Left ventricle myocardium superior (tissue), 1 donor: ENCODE measurements at regions not wholly inside any gene's neighbourhood (a gene's known extent, or its start where the extent isn't known, plus 50 kb on each side); places are given as distances from the start of the nearest gene placed in this dataset.

ENCODE experiments used
- ATAC-seq: fragments of 200-7000 bp; cut with Tn5 transposase; one replicate; pipeline ENCODE4 v1.9.1; 2020; ENCODE audit warnings: mild to moderate bottlenecking, moderate library complexity
- DNase-seq: peaks from one replicate; pipeline ENCODE4 v3.0.0-alpha.2; 2020
- intact Hi-C: fragments of 100-400 bp; cut with micrococcal nuclease; formaldehyde crosslinking; loops from one replicate; pipeline ENCODE4 v1.11.0; 2022
- donor health status: DM: no; HTN: yes; CAD: no; lungs with severe emphysema.

DNA sequence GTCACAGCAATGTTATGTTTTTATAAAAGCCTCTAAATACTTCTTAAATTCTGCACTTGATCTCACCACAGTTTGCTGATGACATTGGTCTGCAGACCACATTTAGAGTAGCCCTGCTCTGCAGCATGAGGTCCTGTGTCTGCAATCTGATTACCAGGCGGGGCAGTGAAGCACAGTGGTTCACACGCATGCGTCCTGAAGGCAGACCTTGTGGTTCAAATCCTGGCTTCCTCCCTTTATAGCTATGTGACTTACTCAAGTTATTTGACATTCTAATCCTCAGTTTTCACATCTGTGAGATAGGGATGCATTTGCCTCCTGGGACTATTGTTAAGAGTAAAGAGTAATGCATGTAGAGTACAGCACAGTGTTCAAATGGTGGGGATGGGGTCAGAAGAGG is 50.3 kb downstream of the BMAL2 start:
- ATAC-seq (no peak), DNase-seq (no peak)
- intact Hi-C loops, result no loop called here

- intact Hi-C loops, result no loop called here
- peak; percentile 70 for DNase-seq
- ATAC-seq, result peak; percentile 75
Observed at GRCh38 chr12:27383429-27384260, 51.0 kb downstream of the BMAL2 start.

DNA sequence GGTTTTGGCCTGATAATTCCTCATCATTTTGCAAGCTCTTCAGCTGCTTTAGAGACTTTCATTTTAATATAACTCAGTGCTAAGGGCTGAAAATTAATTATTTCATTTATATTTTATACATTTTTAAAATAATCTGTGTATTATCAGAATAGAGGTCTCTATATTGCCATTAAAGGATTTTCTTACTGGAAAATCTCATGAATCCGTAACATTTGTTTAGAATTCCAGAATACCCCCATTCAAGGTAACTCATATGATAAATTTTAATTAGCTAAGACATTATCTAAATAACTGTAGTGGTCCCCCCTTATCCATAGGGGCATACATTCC is 51.6 kb downstream of the BMAL2 start:
- DNase-seq (no peak), ATAC-seq (no peak)
- intact Hi-C loops, result no loop called here

DNA sequence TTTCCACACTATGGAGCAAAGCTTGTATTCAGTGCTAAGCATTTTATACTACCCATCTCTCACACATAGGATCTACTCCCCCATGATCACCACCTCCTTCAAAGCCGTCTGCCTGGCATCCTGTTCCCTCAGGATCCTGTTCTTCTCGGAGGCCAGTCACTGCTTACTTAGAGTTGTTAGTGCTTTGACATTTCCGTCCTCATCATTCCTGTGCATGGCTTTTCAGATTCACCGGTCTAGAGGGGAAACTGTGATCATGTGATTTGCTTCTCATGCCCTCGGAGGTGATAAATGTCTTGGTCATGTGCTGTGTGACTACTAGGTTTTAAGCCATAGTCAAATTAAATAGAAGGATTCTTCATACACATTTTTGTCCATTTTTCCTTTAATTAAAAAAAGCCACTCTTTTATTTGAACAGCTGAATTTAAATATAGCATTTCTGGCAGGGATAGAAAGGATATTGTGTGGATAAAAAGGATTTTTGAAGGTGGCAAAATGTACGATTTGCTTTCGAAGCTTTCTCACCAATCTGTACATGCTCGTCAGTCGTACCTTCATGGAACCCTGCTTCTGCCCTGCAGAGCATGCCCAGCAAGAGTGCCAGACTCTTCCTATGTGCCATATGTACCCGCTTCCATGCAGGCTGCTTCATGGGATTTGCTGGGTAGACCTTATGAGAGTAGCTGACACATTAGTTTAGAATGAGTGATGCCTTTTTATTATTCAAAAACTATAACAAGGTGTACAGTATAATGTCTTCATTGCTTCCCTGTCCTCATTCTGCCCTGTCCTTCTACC is 53.3 kb downstream of the BMAL2 start:
- intact Hi-C loops, result no loop called here
- no peak for ATAC-seq
- DNase-seq, result no peak

DNA sequence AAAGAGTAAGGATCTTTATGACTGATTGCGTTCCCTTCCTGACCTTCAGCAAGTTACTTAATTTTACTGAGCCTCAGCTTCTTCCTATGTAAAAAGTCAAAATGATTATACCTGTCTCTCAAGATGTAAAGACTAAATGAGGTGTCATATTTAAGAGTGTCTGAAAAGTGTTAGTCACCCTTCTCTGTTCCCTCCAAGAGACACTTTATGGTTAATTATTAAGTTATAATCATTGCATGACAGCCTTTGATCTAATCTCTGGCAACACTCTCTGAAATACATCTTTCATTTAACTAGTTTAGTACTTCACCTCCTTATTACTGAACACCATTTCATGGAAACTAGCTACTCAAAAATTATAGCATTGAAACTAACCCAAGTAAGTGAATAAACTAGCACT is 54.8 kb downstream of the BMAL2 start:
- intact Hi-C loops, result no loop called here
- DNase-seq (no peak), ATAC-seq (no peak)

DNA sequence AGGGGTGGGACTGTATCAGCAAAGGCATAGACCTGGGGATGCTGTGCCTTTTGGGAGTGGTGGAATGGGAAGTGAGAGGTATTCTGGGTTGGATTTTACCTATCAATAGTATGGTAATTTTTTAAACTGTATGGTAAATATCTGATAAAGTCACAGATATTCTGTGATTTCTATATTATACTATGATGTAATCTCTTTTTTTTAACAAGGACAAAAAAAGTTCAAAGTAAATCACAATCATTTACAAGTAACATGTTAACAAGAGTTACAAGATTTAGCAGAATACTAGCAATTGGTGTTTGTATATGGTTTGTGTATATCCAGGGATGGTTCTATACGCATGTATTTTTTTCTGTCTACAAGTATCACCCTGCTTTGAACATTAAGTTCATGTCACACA is 56.0 kb downstream of the BMAL2 start:
- ATAC-seq (no peak), DNase-seq (no peak)
- intact Hi-C loops, result no loop called here

GRCh38 chr12:27394676-27395075 is 51.9 kb upstream of the SMCO2 start:
- intact Hi-C loops, result no loop called here
- ATAC-seq (no peak), DNase-seq (no peak)

GRCh38 chr12:27396216-27396815 is 50.2 kb upstream of the SMCO2 start:
- no peak for ATAC-seq
- DNase-seq, result no peak
- intact Hi-C loops, result no loop called here
